Heart left ventricle (tissue), 16 donors: ENCODE measurements at regions not wholly inside any gene's neighbourhood (a gene's known extent, or its start where the extent isn't known, plus 50 kb on each side); places are given as distances from the start of the nearest gene placed in this dataset.

ENCODE experiments used
- ATAC-seq, 4 donors: fragments of 200-7000 bp; cut with Tn5 transposase; one replicate each; pipeline ENCODE4 v1.9.1; 2020 to 2022; ENCODE audit warnings: moderate library complexity in 4 of 4, mild to moderate bottlenecking in 3 of 4, moderate number of reproducible peaks in 1 of 4
- DNase-seq, 5 donors: peaks; one replicate each; pipeline ENCODE4 v3.0.0-alpha.2; 2020
- H3K27ac ChIP-seq, 12 donors: fragments of 200-600 bp; sonication (generic) in 4 of 12; one replicate each; pipeline versions ENCODE4 v1.5.0 to v1.8.0; 2016 to 2022; ENCODE audit warnings: mild to moderate bottlenecking in 2 of 12
- H3K27me3 ChIP-seq, 9 donors: fragments of 200-600 bp; sonication (generic) in 2 of 9; one replicate each; pipeline versions ENCODE4 v1.5.1 to v1.8.0; 2016 to 2022; ENCODE audit warnings: mild to moderate bottlenecking in 3 of 9
- H3K36me3 ChIP-seq, 9 donors: fragments of 200-600 bp; sonication (generic) in 2 of 9; one replicate each; pipeline versions ENCODE4 v1.5.0 to v1.8.0; 2018 to 2022; ENCODE audit warnings: mild to moderate bottlenecking in 2 of 9
- H3K4me1 ChIP-seq, 12 donors: fragments of 200-600 bp; sonication (generic) in 4 of 12; one replicate each; pipeline versions ENCODE4 v1.5.0 to v1.8.0; 2016 to 2022; ENCODE audit warnings: mild to moderate bottlenecking in 3 of 12
- H3K4me3 ChIP-seq, 12 donors: fragments of 200-600 bp; sonication (generic) in 4 of 12; one replicate each; pipeline versions ENCODE4 v1.5.0 to v1.8.0; 2017 to 2022; ENCODE audit warnings: mild to moderate bottlenecking in 9 of 12, moderate library complexity in 4 of 12
- H3K9me3 ChIP-seq, 12 donors: fragments of 200-600 bp; sonication (generic) in 4 of 12; one replicate each; pipeline versions ENCODE4 v1.5.0 to v1.8.0; 2016 to 2022; ENCODE audit warnings: mild to moderate bottlenecking in 1 of 12
- CTCF ChIP-seq, 12 donors: fragments of 200-600 bp; sonication (generic) in 4 of 12; IDR thresholded peaks; one replicate each; pipeline versions ENCODE4 v1.5.0 to v1.8.0; 2018 to 2022; ENCODE audit warnings: antibody characterized with exemption in 12 of 12, mild to moderate bottlenecking in 5 of 12
- POLR2A ChIP-seq, 2 donors: fragments of 450-650 bp; IDR thresholded peaks; one replicate each; pipeline ENCODE4 v1.6.1; 2017; ENCODE audit warnings: antibody characterized with exemption in 2 of 2, mild to moderate bottlenecking in 2 of 2, moderate library complexity in 2 of 2
- WGBS, 4 donors: extraction: QIAGEN DNeasy Blood & Tissue Kit in 2 of 4; methylation state at CpG; one replicate each; pipeline versions ENCODE4 v1.1.5 to v1.1.7; 2013 to 2018; 5-methylcytosine and 5-hydroxymethylcytosine counted together
- intact Hi-C, 10 donors: fragments of 100-400 bp; cut with DNase I; formaldehyde crosslinking; loops; one replicate each; pipeline versions ENCODE4 v1.11.1 to v1.14.2; 2022
- donor health status: ischemic (EF 13 %, LVEDD 7.1; RV severe dilation, severe dysfunction).
- donor health status: healthy with polysubstance abuse.
- donor health status: DM: no; HTN: yes; CAD: no.
- donor health status: DM: no; HTN: no; CAD: no.
- donor health status: ischemic (EF 25% LVEDD 6.9; RV normal size, moderate dysfunction).
- donor health status: ischemic (EF 25% LVEDD 5.7; RV mildly dilated, moderate dysfunction).
- donor health status: healthy.
- donor health status: DM: yes; HTN: yes; CAD: no.
- donor health status: ischemic (EF 35%, LVEDD 5.7; RV mildly dilated, moderate dysfunction).
- donor health status: nonischemic (EF 11% LVEDD 7.7; RV severe dilation, severe dysfunction).
- donor health status: DM: yes; HTN: yes; CAD: no.
- donor health status: PGD.
- donor health status: ischemic (EF 29% LVEDD 5.4; RV normal size, mild dysfunction).
- donor health status: nonischemic (EF 23%, LVEDD 6.1; RV moderate dilation, normal function).

DNA sequence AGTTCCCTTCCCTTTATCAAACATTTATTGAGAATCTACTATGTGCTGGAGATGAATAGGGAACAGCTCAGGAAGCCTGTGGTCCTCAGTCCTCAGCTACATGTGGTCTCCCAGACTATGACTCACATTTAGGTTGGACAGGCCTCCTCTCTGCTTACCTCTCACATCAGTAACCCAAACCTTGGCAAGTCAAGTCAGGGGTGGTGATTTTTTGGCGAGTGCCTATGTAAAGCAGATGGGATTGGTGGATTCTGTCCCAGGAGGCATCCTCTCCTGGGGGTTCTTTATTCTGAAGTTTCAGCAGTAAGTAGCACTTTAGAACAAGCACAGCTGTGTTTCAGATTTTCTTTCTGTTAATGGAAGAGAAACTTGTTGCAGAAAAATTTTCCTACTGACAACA is 241.3 kb downstream of the PRDM2 start:
- H3K4me1 ChIP-seq: no peaks in the 10 kb centered on the region
- WGBS, 4 donors: 56 to 74% (median 67%) methylated on average over 1 of the region's 1 CpG
- ATAC-seq: no peak
- no peak overlapping the region for H3K27ac ChIP-seq
- no peaks in the 10 kb centered on the region for H3K36me3 ChIP-seq
- H3K4me3 ChIP-seq: no peak overlapping the region
- no peak for TF ChIP-seq POLR2A (IDR thresholded peaks at IDR 0.05)
- TF ChIP-seq CTCF (IDR thresholded peaks at IDR 0.05): no peak
- peaks cover 0 to 6% (median 0%) of the 10 kb centered on the region in 9 donors for H3K27me3 ChIP-seq
- intact Hi-C loops: no loop called here
- H3K9me3 ChIP-seq: peaks cover 0 to 9% (median 2%) of the 10 kb centered on the region in 12 donors
- DNase-seq: no peak

- ATAC-seq: no peak
- H3K36me3 ChIP-seq: no peaks in the 10 kb centered on the region
- H3K27ac ChIP-seq: no peak overlapping the region
- no peak for DNase-seq
- intact Hi-C loops: no loop called here
- TF ChIP-seq CTCF (IDR thresholded peaks at IDR 0.05) (no peak), POLR2A (IDR thresholded peaks at IDR 0.05) (no peak)
- H3K27me3 ChIP-seq: peaks cover 0 to 6% (median 0%) of the 10 kb centered on the region in 9 donors
- H3K4me1 ChIP-seq: no peaks in the 10 kb centered on the region
- peaks cover 0 to 9% (median 2%) of the 10 kb centered on the region in 12 donors for H3K9me3 ChIP-seq
- H3K4me3 ChIP-seq: no peak overlapping the region
These were observed 243.1 kb downstream of the PRDM2 start for GRCh38 chr1:13943055-13943454.

- intact Hi-C loops: no loop called here
- Histone ChIP-seq H3K27ac (no peak overlapping the region), H3K9me3 (peaks cover 0 to 9% (median 2%) of the 10 kb centered on the region in 12 donors), H3K36me3 (no peaks in the 10 kb centered on the region), H3K27me3 (peaks cover 0 to 6% (median 0%) of the 10 kb centered on the region in 9 donors), H3K4me1 (no peaks in the 10 kb centered on the region), H3K4me3 (no peak overlapping the region)
- WGBS, 4 donors: 66 to 80% (median 77%) methylated on average over 2 of the region's 2 CpGs
- TF ChIP-seq CTCF (IDR thresholded peaks at IDR 0.05) (no peak), POLR2A (IDR thresholded peaks at IDR 0.05) (no peak)
- ATAC-seq (no peak), DNase-seq (no peak)
These were observed 245.9 kb downstream of the PRDM2 start for GRCh38 chr1:13945856-13946255.

GRCh38 chr1:13947658-13948057 is 247.7 kb downstream of the PRDM2 start:
- 83 to 92% (median 84%) methylated on average over 7 of the region's 7 CpGs for WGBS, 4 donors
- DNase-seq (no peak), ATAC-seq (no peak)
- Histone ChIP-seq H3K9me3 (peaks cover 0 to 6% (median 2%) of the 10 kb centered on the region in 12 donors), H3K27me3 (peaks cover 0 to 12% (median 0%) of the 10 kb centered on the region in 9 donors), H3K36me3 (no peaks in the 10 kb centered on the region), H3K4me3 (no peak overlapping the region), H3K4me1 (no peaks in the 10 kb centered on the region), H3K27ac (peak overlapping the region in 4 of 12 donors; percentile 54 to 71 (median 63))
- TF ChIP-seq CTCF (IDR thresholded peaks at IDR 0.05): no peak
- no peak for TF ChIP-seq POLR2A (IDR thresholded peaks at IDR 0.05)
- intact Hi-C loops: no loop called here
